Astrocyte (in vitro differentiated cells and primary cell): ENCODE measurements at regions not wholly inside any gene's neighbourhood (a gene's known extent, or its start where the extent isn't known, plus 50 kb on each side); places are given as distances from the start of the nearest gene placed in this dataset.

Experiments
- DNase-seq: peaks from one replicate; pipeline ENCODE4 v3.0.0-alpha.2; 2010; ENCODE audit warnings: low read depth
- FAIRE-seq: peaks from 2 replicates; lab custom pipeline; 2011; peaks lifted over from hg19 to GRCh38; lab: Jason Lieb, UNC
- H2AFZ ChIP-seq: 2 replicates; pipeline ENCODE4 v1.6.0; 2012; ENCODE audit warnings: low read depth, low read length, inconsistent platforms
- H3K27ac ChIP-seq: 2 replicates; pipeline ENCODE4 v1.5.1; 2011; ENCODE audit warnings: low read depth, low read length, inconsistent platforms
- H3K27me3 ChIP-seq: 2 replicates; pipeline ENCODE4 v1.6.0; 2011; ENCODE audit warnings: low read length, inconsistent platforms; ENCODE audit not compliant: insufficient read depth
- H3K36me3 ChIP-seq: 2 replicates; pipeline ENCODE4 v1.5.1; 2011; ENCODE audit warnings: low read length, inconsistent platforms; ENCODE audit not compliant: insufficient read depth
- H3K4me1 ChIP-seq: 2 replicates; pipeline ENCODE4 v1.5.1; 2011; ENCODE audit warnings: low read length, inconsistent platforms; ENCODE audit not compliant: insufficient read depth
- H3K4me2 ChIP-seq: 2 replicates; pipeline ENCODE4 v1.6.0; 2012; ENCODE audit warnings: low read length, inconsistent platforms
- H3K4me3 ChIP-seq: 2 replicates; pipeline ENCODE4 v1.5.1; 2011; ENCODE audit warnings: low read depth, mild to moderate bottlenecking, low read length, inconsistent platforms; ENCODE audit not compliant: insufficient read depth
- H3K79me2 ChIP-seq: 2 replicates; pipeline ENCODE4 v1.6.0; 2012; ENCODE audit warnings: mild to moderate bottlenecking, low read length, inconsistent platforms; ENCODE audit not compliant: insufficient read depth
- H3K9ac ChIP-seq: 2 replicates; pipeline ENCODE4 v1.6.0; 2012; ENCODE audit warnings: mild to moderate bottlenecking, low read length, inconsistent platforms
- H3K9me3 ChIP-seq: 2 replicates; pipeline ENCODE4 v1.5.1; 2012; ENCODE audit warnings: low read depth, mild to moderate bottlenecking, low read length, inconsistent platforms; ENCODE audit not compliant: insufficient read depth
- H4K20me1 ChIP-seq: 2 replicates; pipeline ENCODE4 v1.6.0; 2012; ENCODE audit warnings: low read length, inconsistent platforms; ENCODE audit not compliant: insufficient read depth
- H3K27ac Mint-ChIP-seq: one replicate; pipeline ENCODE4 v1.8.0; 2021; ENCODE audit warnings: mild to moderate bottlenecking, mixed read lengths; ENCODE audit not compliant: unreplicated experiment
- H3K27me3 Mint-ChIP-seq: one replicate; pipeline ENCODE4 v1.8.0; 2021; ENCODE audit warnings: low read depth, mixed read lengths; ENCODE audit not compliant: unreplicated experiment
- H3K36me3 Mint-ChIP-seq: one replicate; pipeline ENCODE4 v1.8.0; 2021; ENCODE audit warnings: low read depth, mixed read lengths; ENCODE audit not compliant: unreplicated experiment
- H3K4me1 Mint-ChIP-seq: one replicate; pipeline ENCODE4 v1.8.0; 2021; ENCODE audit warnings: low read depth, mixed read lengths; ENCODE audit not compliant: unreplicated experiment
- H3K4me3 Mint-ChIP-seq: one replicate; pipeline ENCODE4 v1.8.0; 2021; ENCODE audit warnings: mild to moderate bottlenecking, moderate library complexity, mixed read lengths; ENCODE audit not compliant: unreplicated experiment
- H3K9me3 Mint-ChIP-seq: one replicate; pipeline ENCODE4 v1.8.0; 2021; ENCODE audit warnings: mild to moderate bottlenecking, mixed read lengths; ENCODE audit not compliant: unreplicated experiment
- EZH2 ChIP-seq: IDR thresholded peaks from 2 replicates; pipeline ENCODE4 v1.6.1; 2012; ENCODE audit warnings: mild to moderate bottlenecking, low read length, inconsistent platforms; ENCODE audit not compliant: insufficient read depth
- TF ChIP-seq, protein P1 (sequence below): IDR thresholded peaks from 2 replicates; pipeline ENCODE4 v1.5.1; 2011; ENCODE audit warnings: low read depth, mild to moderate bottlenecking, inconsistent platforms, low read length, moderate library complexity; ENCODE audit not compliant: insufficient read depth

GRCh38 chr4:129337228-129337620 is 241.3 kb downstream of the C4orf33 start:
- Mint-ChIP-seq H3K27me3 (no peaks in the 10 kb centered on the region), H3K27ac (no peak overlapping the region), H3K9me3 (no peaks in the 10 kb centered on the region), H3K36me3 (no peaks in the 10 kb centered on the region), H3K4me3 (no peak overlapping the region), H3K4me1 (no peaks in the 10 kb centered on the region)
- H3K27ac ChIP-seq = no peak overlapping the region
- no peak for DNase-seq
- no peaks in the 10 kb centered on the region for H3K9me3 ChIP-seq
- no peak overlapping the region for H3K4me2 ChIP-seq
- no peak for TF ChIP-seq EZH2
- TF ChIP-seq, protein P1, sequence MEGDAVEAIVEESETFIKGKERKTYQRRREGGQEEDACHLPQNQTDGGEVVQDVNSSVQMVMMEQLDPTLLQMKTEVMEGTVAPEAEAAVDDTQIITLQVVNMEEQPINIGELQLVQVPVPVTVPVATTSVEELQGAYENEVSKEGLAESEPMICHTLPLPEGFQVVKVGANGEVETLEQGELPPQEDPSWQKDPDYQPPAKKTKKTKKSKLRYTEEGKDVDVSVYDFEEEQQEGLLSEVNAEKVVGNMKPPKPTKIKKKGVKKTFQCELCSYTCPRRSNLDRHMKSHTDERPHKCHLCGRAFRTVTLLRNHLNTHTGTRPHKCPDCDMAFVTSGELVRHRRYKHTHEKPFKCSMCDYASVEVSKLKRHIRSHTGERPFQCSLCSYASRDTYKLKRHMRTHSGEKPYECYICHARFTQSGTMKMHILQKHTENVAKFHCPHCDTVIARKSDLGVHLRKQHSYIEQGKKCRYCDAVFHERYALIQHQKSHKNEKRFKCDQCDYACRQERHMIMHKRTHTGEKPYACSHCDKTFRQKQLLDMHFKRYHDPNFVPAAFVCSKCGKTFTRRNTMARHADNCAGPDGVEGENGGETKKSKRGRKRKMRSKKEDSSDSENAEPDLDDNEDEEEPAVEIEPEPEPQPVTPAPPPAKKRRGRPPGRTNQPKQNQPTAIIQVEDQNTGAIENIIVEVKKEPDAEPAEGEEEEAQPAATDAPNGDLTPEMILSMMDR = no peak
- H2AFZ ChIP-seq = no peak overlapping the region
- H3K4me1 ChIP-seq = no peaks in the 10 kb centered on the region
- FAIRE-seq = no peak
- H4K20me1 ChIP-seq = no peaks in the 10 kb centered on the region
- H3K27me3 ChIP-seq = no peaks in the 10 kb centered on the region
- H3K36me3 ChIP-seq = no peaks in the 10 kb centered on the region
- no peak overlapping the region for H3K4me3 ChIP-seq
- H3K79me2 ChIP-seq = no peaks in the 10 kb centered on the region
- H3K9ac ChIP-seq = no peak overlapping the region

GRCh38 chr4:129342819-129343408 is 247.0 kb downstream of the C4orf33 start:
- Mint-ChIP-seq H3K9me3 (no peaks in the 10 kb centered on the region), H3K36me3 (no peaks in the 10 kb centered on the region), H3K27ac (no peak overlapping the region), H3K4me3 (no peak overlapping the region), H3K27me3 (no peaks in the 10 kb centered on the region), H3K4me1 (peaks cover 5% of the 10 kb centered on the region)
- Histone ChIP-seq H2AFZ (peak overlapping the region; percentile 33), H3K9ac (no peak overlapping the region), H3K4me2 (peak overlapping the region; percentile 56), H3K9me3 (no peaks in the 10 kb centered on the region), H3K4me3 (no peak overlapping the region), H3K36me3 (no peaks in the 10 kb centered on the region), H3K27me3 (no peaks in the 10 kb centered on the region), H4K20me1 (no peaks in the 10 kb centered on the region), H3K4me1 (peaks cover 2% of the 10 kb centered on the region), H3K27ac (no peak overlapping the region), H3K79me2 (no peaks in the 10 kb centered on the region)
- TF ChIP-seq, protein P1 = no peak
- TF ChIP-seq EZH2 = no peak
- no peak for FAIRE-seq
- DNase-seq = peak; percentile 57

DNA sequence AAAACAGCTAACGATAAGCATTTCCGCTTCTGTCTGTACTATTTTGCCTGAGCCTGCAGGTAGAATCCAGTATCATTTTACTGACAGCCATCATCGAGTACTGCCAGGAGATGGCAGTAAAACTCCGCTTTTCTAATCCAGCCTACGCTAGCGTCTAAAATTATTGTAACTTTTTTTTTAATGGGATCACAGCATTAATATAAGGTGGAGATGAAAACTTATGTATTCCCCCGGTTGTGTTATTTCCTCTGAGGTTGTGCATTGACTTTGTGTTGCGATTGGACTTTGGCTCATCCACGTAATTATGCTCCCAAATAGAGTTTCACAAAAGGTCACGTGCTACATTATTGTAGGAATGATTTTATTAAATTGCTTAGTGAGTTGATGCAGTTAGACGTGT is 248.1 kb downstream of the C4orf33 start:
- Histone ChIP-seq H3K27me3 (no peaks in the 10 kb centered on the region), H2AFZ (no peak overlapping the region), H4K20me1 (no peaks in the 10 kb centered on the region), H3K9ac (no peak overlapping the region), H3K79me2 (no peaks in the 10 kb centered on the region), H3K27ac (no peak overlapping the region), H3K4me2 (no peak overlapping the region), H3K4me1 (peaks cover 2% of the 10 kb centered on the region), H3K9me3 (no peaks in the 10 kb centered on the region), H3K4me3 (no peak overlapping the region), H3K36me3 (no peaks in the 10 kb centered on the region)
- Mint-ChIP-seq H3K4me3 (no peak overlapping the region), H3K27me3 (no peaks in the 10 kb centered on the region), H3K4me1 (peaks cover 5% of the 10 kb centered on the region), H3K27ac (no peak overlapping the region), H3K36me3 (no peaks in the 10 kb centered on the region), H3K9me3 (no peaks in the 10 kb centered on the region)
- peak; percentile 20 for FAIRE-seq
- DNase-seq = no peak
- no peak for TF ChIP-seq EZH2
- TF ChIP-seq, protein P1 = peak; percentile 66
